Tibial nerve (tissue), 3 donors: ENCODE measurements at regions not wholly inside any gene's neighbourhood (a gene's known extent, or its start where the extent isn't known, plus 50 kb on each side); places are given as distances from the start of the nearest gene placed in this dataset.

Source experiments
- POLR2A ChIP-seq, 2 donors: fragments of 450-650 bp; IDR thresholded peaks; one replicate each; pipeline ENCODE4 v1.6.1; 2017; ENCODE audit warnings: antibody characterized with exemption in 2 of 2, mild to moderate bottlenecking in 2 of 2, moderate library complexity in 2 of 2
- TF ChIP-seq, protein P1 (sequence below), 5 experiments: fragments of 200-600 bp in 3 of 5; fragments of 450-650 bp in 2 of 5; sonication (generic) in 3 of 5; IDR thresholded peaks; one replicate each; pipeline ENCODE4 v1.5.1; 2016 to 2019; ENCODE audit warnings: antibody characterized with exemption in 5 of 5, mild to moderate bottlenecking in 3 of 5, moderate library complexity in 2 of 5

- no peak for TF ChIP-seq POLR2A (IDR thresholded peaks at IDR 0.05)
- TF ChIP-seq, protein P1, sequence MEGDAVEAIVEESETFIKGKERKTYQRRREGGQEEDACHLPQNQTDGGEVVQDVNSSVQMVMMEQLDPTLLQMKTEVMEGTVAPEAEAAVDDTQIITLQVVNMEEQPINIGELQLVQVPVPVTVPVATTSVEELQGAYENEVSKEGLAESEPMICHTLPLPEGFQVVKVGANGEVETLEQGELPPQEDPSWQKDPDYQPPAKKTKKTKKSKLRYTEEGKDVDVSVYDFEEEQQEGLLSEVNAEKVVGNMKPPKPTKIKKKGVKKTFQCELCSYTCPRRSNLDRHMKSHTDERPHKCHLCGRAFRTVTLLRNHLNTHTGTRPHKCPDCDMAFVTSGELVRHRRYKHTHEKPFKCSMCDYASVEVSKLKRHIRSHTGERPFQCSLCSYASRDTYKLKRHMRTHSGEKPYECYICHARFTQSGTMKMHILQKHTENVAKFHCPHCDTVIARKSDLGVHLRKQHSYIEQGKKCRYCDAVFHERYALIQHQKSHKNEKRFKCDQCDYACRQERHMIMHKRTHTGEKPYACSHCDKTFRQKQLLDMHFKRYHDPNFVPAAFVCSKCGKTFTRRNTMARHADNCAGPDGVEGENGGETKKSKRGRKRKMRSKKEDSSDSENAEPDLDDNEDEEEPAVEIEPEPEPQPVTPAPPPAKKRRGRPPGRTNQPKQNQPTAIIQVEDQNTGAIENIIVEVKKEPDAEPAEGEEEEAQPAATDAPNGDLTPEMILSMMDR (IDR thresholded peaks at IDR 0.05) = no peak
Observed at GRCh38 chrX:33379839-33380238, 168.5 kb upstream of the DMD start.
